Endothelial cell of umbilical vein (primary cell): ENCODE measurements at regions not wholly inside any gene's neighbourhood (a gene's known extent, or its start where the extent isn't known, plus 50 kb on each side); places are given as distances from the start of the nearest gene placed in this dataset.

Experiments used
- BruUV-seq: library from RNA; stranded (reverse); fragments of 400-500 nt; replicated peaks from 2 replicates; lab custom pipeline; 2021; lab: Mats Ljungman, UMichigan
- CTCF ChIA-PET: fragments of 300-600, 350-600 bp; sonication (Branson Sonifier 250); formaldehyde crosslinking; loops from one replicate; lab custom pipeline; 2021; ENCODE audit warnings: antibody characterized with exemption, inconsistent platforms; lab: Charles Lee
- POLR2A ChIA-PET: fragments of 300-600, 350-600 bp; sonication (Branson Sonifier 250); formaldehyde crosslinking; loops from one replicate; lab custom pipeline; 2021; ENCODE audit warnings: antibody characterized with exemption, inconsistent platforms; lab: Charles Lee
- DNase-seq: peaks from one replicate; pipeline ENCODE4 v3.0.0-alpha.2; 2011; ENCODE audit warnings: low read depth, low spot score
- FAIRE-seq: peaks from 2 replicates; lab custom pipeline; 2011; peaks lifted over from hg19 to GRCh38; lab: Jason Lieb, UNC
- H2AFZ ChIP-seq: 2 replicates; pipeline ENCODE4 v1.6.0; 2012; ENCODE audit warnings: low read depth, low read length, control low read depth, inconsistent platforms
- H3K27ac ChIP-seq: 2 replicates; pipeline ENCODE4 v1.5.1; 2011; ENCODE audit warnings: low read depth, mild to moderate bottlenecking, control low read depth, low read length, moderate library complexity; ENCODE audit not compliant: insufficient read depth
- H3K27me3 ChIP-seq, 2 experiments: 2 replicates each; pipeline versions ENCODE4 v1.6.0 to v1.6.1; 2011; ENCODE audit warnings: low read length in 2 of 2, mixed read lengths in 1 of 2; ENCODE audit not compliant: control insufficient read depth in 2 of 2, insufficient read depth in 2 of 2
- H3K36me3 ChIP-seq, 2 experiments: 2 replicates in 1 of 2; 3 replicates in 1 of 2; pipeline ENCODE4 v1.5.1; 2011; ENCODE audit warnings: low read length in 2 of 2, mild to moderate bottlenecking in 1 of 2, moderate library complexity in 1 of 2; ENCODE audit not compliant: control insufficient read depth in 2 of 2, insufficient read depth in 2 of 2; ENCODE audit errors: extremely low read depth in 1 of 2
- H3K4me1 ChIP-seq: 3 replicates; pipeline ENCODE4 v1.5.1; 2011; ENCODE audit warnings: mild to moderate bottlenecking, low read length; ENCODE audit not compliant: control insufficient read depth, insufficient read depth; ENCODE audit errors: extremely low read depth
- H3K4me2 ChIP-seq: 2 replicates; pipeline ENCODE4 v1.6.1; 2011; ENCODE audit warnings: low read length, control low read depth, mixed read lengths; ENCODE audit not compliant: insufficient read depth
- H3K4me3 ChIP-seq, 3 experiments: fragments of 200-600 bp in 1 of 3; sonication (generic), shearing (Covaris generic) in 1 of 3; replicated peaks in 1 of 3; 2 replicates each; pipeline ENCODE4 v1.5.1; 2011 to 2016; ENCODE audit warnings: control low read depth in 3 of 3, low read length in 3 of 3, mild to moderate bottlenecking in 2 of 3, inconsistent platforms in 1 of 3, low read depth in 1 of 3, moderate library complexity in 1 of 3; ENCODE audit not compliant: insufficient read depth in 1 of 3
- H3K79me2 ChIP-seq: 2 replicates; pipeline ENCODE4 v1.6.0; 2012; ENCODE audit warnings: low read length, inconsistent platforms; ENCODE audit not compliant: control insufficient read depth, insufficient read depth
- H3K9ac ChIP-seq: replicated peaks from 2 replicates; pipeline ENCODE3; 2011; ENCODE audit warnings: low read length, control low read depth; ENCODE audit not compliant: insufficient read depth; ENCODE audit errors: extremely low read depth
- H3K9me1 ChIP-seq: replicated peaks from 3 replicates; pipeline ENCODE4 v1.6.0; 2011; ENCODE audit warnings: mild to moderate bottlenecking, low read length; ENCODE audit not compliant: control insufficient read depth, insufficient read depth; ENCODE audit errors: extremely low read depth
- H3K9me3 ChIP-seq: replicated peaks from 2 replicates; pipeline ENCODE4 v1.5.1; 2012; ENCODE audit warnings: low read length, inconsistent platforms; ENCODE audit not compliant: control insufficient read depth, insufficient read depth
- H4K20me1 ChIP-seq: replicated peaks from 2 replicates; pipeline ENCODE3; 2011; ENCODE audit warnings: mild to moderate bottlenecking, low read length; ENCODE audit not compliant: control insufficient read depth, insufficient read depth; ENCODE audit errors: extremely low read depth
- EZH2 ChIP-seq: IDR thresholded peaks from 2 replicates; pipeline ENCODE4 v1.6.1; 2012; ENCODE audit warnings: borderline replicate concordance, low read depth, mild to moderate bottlenecking, moderate library complexity, low read length, inconsistent platforms; ENCODE audit not compliant: severe bottlenecking
- FOS ChIP-seq: IDR thresholded peaks from 2 replicates; pipeline ENCODE4 v1.6.1; 2011; ENCODE audit warnings: mild to moderate bottlenecking, low read length, moderate library complexity, borderline replicate concordance; ENCODE audit not compliant: insufficient read depth
- GATA2 ChIP-seq: IDR thresholded peaks from 2 replicates; pipeline ENCODE4 v1.7.0; 2011; ENCODE audit warnings: low read depth, mild to moderate bottlenecking, moderate library complexity, mixed read lengths, low read length; ENCODE audit not compliant: insufficient read length, insufficient read depth
- JUN ChIP-seq: IDR thresholded peaks from 2 replicates; pipeline ENCODE4 v1.6.1; 2011; ENCODE audit warnings: borderline replicate concordance, low read depth; ENCODE audit not compliant: insufficient read length, insufficient read depth
- MYC ChIP-seq: IDR thresholded peaks from one replicate; pipeline ENCODE4 v1.6.1; 2011; ENCODE audit warnings: mild to moderate bottlenecking, low read depth, low read length
- POLR2A ChIP-seq: IDR thresholded peaks from 2 replicates; pipeline ENCODE4 v1.6.1; 2012; ENCODE audit warnings: low read depth, mild to moderate bottlenecking, control low read depth, low read length
- POLR2AphosphoS5 ChIP-seq: IDR thresholded peaks from 2 replicates; pipeline ENCODE4 v1.6.1; 2012; ENCODE audit warnings: low read depth, mild to moderate bottlenecking, control low read depth, low read length, moderate library complexity; ENCODE audit not compliant: insufficient read depth
- dilution Hi-C: fragments of 300-500 bp; cut with MboI; formaldehyde crosslinking; loops from one replicate; pipeline ENCODE4 v1.15.0; 2019; ENCODE audit warnings: low sequenced_read_pairs; ENCODE audit not compliant: extremely low pct_ligation_motif_present
- intact Hi-C: fragments of 100-400 bp; cut with micrococcal nuclease; formaldehyde crosslinking; loops from one replicate; pipeline ENCODE4 v1.10.0; 2022
- TF ChIP-seq, protein P1 (sequence below), 2 donors: IDR thresholded peaks; 1 replicate in 1 of 2; 2 replicates in 1 of 2; pipeline ENCODE4 v1.5.1; 2011; ENCODE audit warnings: low read length in 2 of 2, mild to moderate bottlenecking in 2 of 2, moderate library complexity in 2 of 2, control low read depth in 1 of 2, inconsistent platforms in 1 of 2, low read depth in 1 of 2; ENCODE audit not compliant: insufficient read depth in 1 of 2; ENCODE audit errors: extremely low read depth in 1 of 2
- TF ChIP-seq, protein P2 (sequence below): IDR thresholded peaks from 2 replicates; pipeline ENCODE4 v1.6.1; 2011; ENCODE audit not compliant: insufficient read depth, insufficient read length

DNA sequence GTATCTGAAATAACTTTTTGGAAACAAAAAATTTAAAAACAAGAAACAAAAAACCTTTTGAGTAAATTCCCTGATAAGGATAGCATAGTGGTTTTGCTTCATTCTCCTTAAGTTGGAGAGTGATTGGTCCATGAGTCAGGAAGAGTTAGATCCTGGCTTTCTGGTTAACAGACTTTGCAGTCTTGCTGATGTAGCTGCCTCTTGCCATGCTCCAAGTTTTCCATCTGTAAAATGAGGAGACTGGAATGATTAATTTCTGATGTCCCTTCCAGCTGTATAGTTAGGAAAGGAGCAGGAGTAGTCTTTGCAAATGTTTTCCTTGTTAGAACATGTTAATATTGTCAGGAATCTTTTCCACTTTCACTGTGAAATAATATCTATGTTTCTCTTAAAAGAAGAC is 266.6 kb downstream of the DNAJB9 start:
- H3K27me3 ChIP-seq: no peaks in the 10 kb centered on the region
- H3K79me2 ChIP-seq: no peaks in the 10 kb centered on the region
- DNase-seq (no peak), FAIRE-seq (no peak)
- intact Hi-C loops: no loop called here
- ChIA-PET POLR2A (no interaction called here), CTCF (no interaction called here)
- no peak overlapping the region for H3K4me3 ChIP-seq
- dilution Hi-C loops: no loop called here
- no peaks in the 10 kb centered on the region for H3K9me1 ChIP-seq
- TF ChIP-seq POLR2AphosphoS5 (no peak), FOS (no peak), EZH2 (no peak), GATA2 (no peak), JUN (no peak), MYC (no peak), POLR2A (no peak)
- TF ChIP-seq, protein P1, sequence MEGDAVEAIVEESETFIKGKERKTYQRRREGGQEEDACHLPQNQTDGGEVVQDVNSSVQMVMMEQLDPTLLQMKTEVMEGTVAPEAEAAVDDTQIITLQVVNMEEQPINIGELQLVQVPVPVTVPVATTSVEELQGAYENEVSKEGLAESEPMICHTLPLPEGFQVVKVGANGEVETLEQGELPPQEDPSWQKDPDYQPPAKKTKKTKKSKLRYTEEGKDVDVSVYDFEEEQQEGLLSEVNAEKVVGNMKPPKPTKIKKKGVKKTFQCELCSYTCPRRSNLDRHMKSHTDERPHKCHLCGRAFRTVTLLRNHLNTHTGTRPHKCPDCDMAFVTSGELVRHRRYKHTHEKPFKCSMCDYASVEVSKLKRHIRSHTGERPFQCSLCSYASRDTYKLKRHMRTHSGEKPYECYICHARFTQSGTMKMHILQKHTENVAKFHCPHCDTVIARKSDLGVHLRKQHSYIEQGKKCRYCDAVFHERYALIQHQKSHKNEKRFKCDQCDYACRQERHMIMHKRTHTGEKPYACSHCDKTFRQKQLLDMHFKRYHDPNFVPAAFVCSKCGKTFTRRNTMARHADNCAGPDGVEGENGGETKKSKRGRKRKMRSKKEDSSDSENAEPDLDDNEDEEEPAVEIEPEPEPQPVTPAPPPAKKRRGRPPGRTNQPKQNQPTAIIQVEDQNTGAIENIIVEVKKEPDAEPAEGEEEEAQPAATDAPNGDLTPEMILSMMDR (IDR thresholded peaks at IDR 0.05; ENCODE audit: extremely low read depth in 1 of 2, insufficient read depth in 1 of 2, low read depth in 1 of 2, low read length in 2 of 2): no peak
- TF ChIP-seq, protein P2, sequence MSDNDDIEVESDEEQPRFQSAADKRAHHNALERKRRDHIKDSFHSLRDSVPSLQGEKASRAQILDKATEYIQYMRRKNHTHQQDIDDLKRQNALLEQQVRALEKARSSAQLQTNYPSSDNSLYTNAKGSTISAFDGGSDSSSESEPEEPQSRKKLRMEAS: no peak
- H3K4me2 ChIP-seq: no peak overlapping the region
- no peak overlapping the region for H3K9ac ChIP-seq
- H4K20me1 ChIP-seq: no peaks in the 10 kb centered on the region
- no peaks in the 10 kb centered on the region for H3K4me1 ChIP-seq
- no TSS peak for BruUV-seq
- H3K27ac ChIP-seq: no peak overlapping the region
- H3K36me3 ChIP-seq: no peaks in the 10 kb centered on the region
- no peaks in the 10 kb centered on the region for H3K9me3 ChIP-seq
- no peak overlapping the region for H2AFZ ChIP-seq
